HEK293 (cell line): ENCODE measurements at regions not wholly inside any gene's neighbourhood (a gene's known extent, or its start where the extent isn't known, plus 50 kb on each side); places are given as distances from the start of the nearest gene placed in this dataset.

Source experiments
- CTCF ChIA-PET: fragments of 350-600 bp; formaldehyde crosslinking; extraction: SDS; loops from one replicate; lab custom pipeline; 2021; ENCODE audit warnings: antibody characterized with exemption; lab: Yijun Ruan, JAX
- POLR2A ChIA-PET: fragments of 300-600 bp; formaldehyde crosslinking; extraction: SDS; loops from one replicate; lab custom pipeline; 2020; ENCODE audit warnings: antibody characterized with exemption, inconsistent platforms; lab: Yijun Ruan, JAX
- H3K27ac ChIP-seq: fragments of 200-500 bp; sonication (Bioruptor generic); 2 replicates; pipeline ENCODE4 v1.5.1; 2014; ENCODE audit warnings: low read depth, low read length, control low read depth, inconsistent platforms; ENCODE audit errors: extremely low read depth
- H3K36me3 ChIP-seq, 2 experiments: fragments of 200-500 bp in 1 of 2; sonication (Bioruptor generic) in 1 of 2; 1 replicate in 1 of 2; 2 replicates in 1 of 2; pipeline ENCODE4 v1.5.1; 2014 to 2017; ENCODE audit warnings: inconsistent platforms in 2 of 2, low read length in 2 of 2; ENCODE audit not compliant: control insufficient read depth in 2 of 2, insufficient read depth in 1 of 2
- H3K4me1 ChIP-seq: fragments of 200-500 bp; sonication (Bioruptor generic); 2 replicates; pipeline ENCODE4 v1.5.1; 2014; ENCODE audit warnings: mild to moderate bottlenecking, low read length, inconsistent platforms; ENCODE audit not compliant: control insufficient read depth, insufficient read depth
- H3K4me3 ChIP-seq: 2 replicates; pipeline ENCODE4 v1.5.1; 2011; ENCODE audit warnings: low read depth, mild to moderate bottlenecking, control low read depth, low read length, moderate library complexity
- H3K9me3 ChIP-seq: fragments of 200-500 bp; sonication (Bioruptor generic); 2 replicates; pipeline ENCODE4 v1.5.1; 2014; ENCODE audit warnings: low read depth, low read length, inconsistent platforms; ENCODE audit not compliant: control insufficient read depth, insufficient read depth
- GLI4 ChIP-seq: fragments of 450-650 bp; formaldehyde crosslinking; IDR thresholded peaks from 2 replicates; pipeline ENCODE4 v1.5.1; 2016; ENCODE audit warnings: missing biosample characterization, missing genetic modification characterization
- HOXC10 ChIP-seq: sonication (generic); formaldehyde crosslinking; IDR thresholded peaks from 2 replicates; pipeline ENCODE4 v1.8.1; 2023; ENCODE audit warnings: mild to moderate bottlenecking, missing genetic modification reagents
- OVOL3 ChIP-seq: fragments of 450-650 bp; formaldehyde crosslinking; IDR thresholded peaks from 2 replicates; pipeline ENCODE4 v1.5.1; 2016; ENCODE audit warnings: missing biosample characterization, missing genetic modification characterization
- PRDM6 ChIP-seq: fragments of 450-650 bp; formaldehyde crosslinking; IDR thresholded peaks from 2 replicates; pipeline ENCODE4 v1.5.1; 2017; ENCODE audit warnings: missing biosample characterization, missing genetic modification characterization
- TCF7L2 ChIP-seq: IDR thresholded peaks from 2 replicates; pipeline ENCODE4 v1.6.1; 2011; ENCODE audit warnings: low read depth, mild to moderate bottlenecking, inconsistent platforms, low read length, moderate library complexity, borderline replicate concordance
- YY1 ChIP-seq: fragments of 450-650 bp; formaldehyde crosslinking; IDR thresholded peaks from 2 replicates; pipeline ENCODE4 v1.5.1; 2018; ENCODE audit warnings: missing biosample characterization, missing genetic modification characterization
- ZBTB8A ChIP-seq: fragments of 450-650 bp; formaldehyde crosslinking; IDR thresholded peaks from 2 replicates; pipeline ENCODE4 v1.5.1; 2016; ENCODE audit warnings: missing biosample characterization, missing genetic modification characterization
- ZNF138 ChIP-seq: fragments of 450-650 bp; formaldehyde crosslinking; IDR thresholded peaks from 2 replicates; pipeline ENCODE4 v1.5.1; 2016; ENCODE audit warnings: missing biosample characterization, missing genetic modification characterization, borderline replicate concordance
- ZNF175 ChIP-seq: fragments of 450-650 bp; formaldehyde crosslinking; IDR thresholded peaks from 2 replicates; pipeline ENCODE4 v1.5.1; 2016; ENCODE audit warnings: missing biosample characterization, missing genetic modification characterization
- ZNF19 ChIP-seq: fragments of 450-650 bp; formaldehyde crosslinking; IDR thresholded peaks from 2 replicates; pipeline ENCODE4; 2016; ENCODE audit warnings: missing biosample characterization, missing genetic modification characterization, low read depth
- ZNF211 ChIP-seq: fragments of 450-650 bp; formaldehyde crosslinking; IDR thresholded peaks from 2 replicates; pipeline ENCODE4 v1.5.1; 2016; ENCODE audit warnings: low read depth, missing biosample characterization, missing genetic modification characterization
- ZNF24 ChIP-seq: fragments of 450-650 bp; formaldehyde crosslinking; IDR thresholded peaks from 2 replicates; pipeline ENCODE4 v1.5.1; 2016; ENCODE audit warnings: missing biosample characterization, missing genetic modification characterization
- ZNF266 ChIP-seq: fragments of 450-650 bp; formaldehyde crosslinking; IDR thresholded peaks from 2 replicates; pipeline ENCODE4 v1.5.1; 2016; ENCODE audit warnings: missing biosample characterization, missing genetic modification characterization, low read depth
- ZNF335 ChIP-seq: fragments of 450-650 bp; formaldehyde crosslinking; conservative IDR thresholded peaks from 2 replicates; pipeline ENCODE4 v1.5.1; 2016; ENCODE audit warnings: missing biosample characterization, missing genetic modification characterization
- ZNF391 ChIP-seq: fragments of 450-650 bp; formaldehyde crosslinking; IDR thresholded peaks from 2 replicates; pipeline ENCODE4 v1.5.1; 2016; ENCODE audit warnings: low read depth, missing biosample characterization, missing genetic modification characterization, borderline replicate concordance
- ZNF394 ChIP-seq: fragments of 450-650 bp; formaldehyde crosslinking; IDR thresholded peaks from 2 replicates; pipeline ENCODE4 v1.5.1; 2016; ENCODE audit warnings: missing biosample characterization, missing genetic modification characterization, mild to moderate bottlenecking, moderate library complexity, borderline replicate concordance
- ZNF513 ChIP-seq: fragments of 450-650 bp; IDR thresholded peaks from 2 replicates; pipeline ENCODE4 v1.5.1; 2018; ENCODE audit warnings: missing biosample characterization, missing genetic modification characterization
- ZNF530 ChIP-seq: fragments of 450-650 bp; formaldehyde crosslinking; IDR thresholded peaks from 2 replicates; pipeline ENCODE4 v1.5.1; 2016; ENCODE audit warnings: low read depth, missing biosample characterization, missing genetic modification characterization
- ZNF596 ChIP-seq: fragments of 450-650 bp; IDR thresholded peaks from 2 replicates; pipeline ENCODE4 v1.5.0; 2018; ENCODE audit warnings: missing biosample characterization, mild to moderate bottlenecking, missing genetic modification characterization, moderate library complexity
- ZNF623 ChIP-seq: fragments of 450-650 bp; formaldehyde crosslinking; IDR thresholded peaks from 2 replicates; pipeline ENCODE4 v1.5.1; 2016; ENCODE audit warnings: missing biosample characterization, missing genetic modification characterization
- TF ChIP-seq, protein P1 (sequence below): fragments of 450-650 bp; formaldehyde crosslinking; IDR thresholded peaks from 2 replicates; pipeline ENCODE4 v1.5.1; 2017; ENCODE audit warnings: missing biosample characterization, missing genetic modification characterization

DNA sequence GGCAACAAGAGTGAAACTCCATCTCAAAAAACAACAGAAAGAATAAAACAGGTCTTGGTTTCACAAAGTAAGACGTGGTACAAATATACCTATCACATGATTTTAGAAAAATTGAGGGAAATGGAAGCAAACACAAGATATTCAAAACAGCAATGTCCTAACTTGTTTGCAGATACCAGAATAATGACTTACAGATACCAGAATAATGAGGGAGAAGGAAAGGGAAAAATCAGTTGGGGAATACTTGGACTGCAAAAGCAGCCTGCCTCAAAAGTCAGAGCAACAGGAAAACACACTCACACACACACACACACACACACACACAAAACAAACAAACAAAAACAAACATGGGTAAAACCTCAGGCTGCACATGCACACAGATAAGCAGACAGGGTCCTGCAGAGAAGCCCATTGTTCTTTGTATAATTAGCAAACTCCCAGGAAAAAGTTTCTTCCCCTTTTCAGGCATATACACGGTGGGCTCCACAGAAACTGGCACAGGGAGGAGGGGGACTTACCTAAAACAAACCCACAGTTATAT is 65.7 kb upstream of the CAPRIN2 start:
- H3K36me3 ChIP-seq: no peaks in the 10 kb centered on the region
- ChIA-PET POLR2A (no interaction called here), CTCF (no interaction called here)
- TF ChIP-seq, protein P1, sequence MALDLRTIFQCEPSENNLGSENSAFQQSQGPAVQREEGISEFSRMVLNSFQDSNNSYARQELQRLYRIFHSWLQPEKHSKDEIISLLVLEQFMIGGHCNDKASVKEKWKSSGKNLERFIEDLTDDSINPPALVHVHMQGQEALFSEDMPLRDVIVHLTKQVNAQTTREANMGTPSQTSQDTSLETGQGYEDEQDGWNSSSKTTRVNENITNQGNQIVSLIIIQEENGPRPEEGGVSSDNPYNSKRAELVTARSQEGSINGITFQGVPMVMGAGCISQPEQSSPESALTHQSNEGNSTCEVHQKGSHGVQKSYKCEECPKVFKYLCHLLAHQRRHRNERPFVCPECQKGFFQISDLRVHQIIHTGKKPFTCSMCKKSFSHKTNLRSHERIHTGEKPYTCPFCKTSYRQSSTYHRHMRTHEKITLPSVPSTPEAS (tag by site-specific recombination): peak; percentile 59
- TF ChIP-seq ZNF335 (tag by site-specific recombination): peak; percentile 64
- TF ChIP-seq ZNF19 (tag by site-specific recombination): no peak
- no peak overlapping the region for H3K4me3 ChIP-seq
- H3K4me1 ChIP-seq: no peaks in the 10 kb centered on the region
- H3K27ac ChIP-seq: no peak overlapping the region
- H3K9me3 ChIP-seq: no peaks in the 10 kb centered on the region

- H3K36me3 ChIP-seq: no peaks in the 10 kb centered on the region
- H3K4me1 ChIP-seq: no peaks in the 10 kb centered on the region
- H3K9me3 ChIP-seq: no peaks in the 10 kb centered on the region
- TF ChIP-seq ZNF138 (tag by site-specific recombination) (no peak), OVOL3 (tag by site-specific recombination) (no peak), ZNF211 (tag by site-specific recombination) (no peak), ZNF530 (tag by site-specific recombination) (no peak), ZNF623 (tag by site-specific recombination) (no peak), PRDM6 (tag by site-specific recombination) (no peak), YY1 (tag by site-specific recombination) (no peak), TCF7L2 (no peak), ZNF513 (tag by site-specific recombination) (no peak), ZNF394 (tag by site-specific recombination) (no peak), ZBTB8A (tag by site-specific recombination) (no peak), ZNF266 (no peak), ZNF175 (tag by site-specific recombination) (no peak), GLI4 (tag by site-specific recombination) (no peak), ZNF596 (tag by site-specific recombination) (no peak), ZNF391 (tag by site-specific recombination) (no peak), HOXC10 (CRISPR knock-in tag) (no peak), ZNF24 (tag by site-specific recombination) (no peak), ZNF335 (tag by site-specific recombination) (no peak)
- TF ChIP-seq, all 188 proteins: peak for 0
- ChIA-PET POLR2A (no interaction called here), CTCF (interaction anchor here (1.0 kb wide), 1 partner anchor 11 kb away, joined by 3 read pairs; no protein-coding TSS in a partner anchor)
- Histone ChIP-seq H3K27ac (no peak overlapping the region), H3K4me3 (no peak overlapping the region)
Observed at GRCh38 chr12:30818562-30818961, 63.8 kb upstream of the CAPRIN2 start.
